ENCODE measurements at regions not wholly inside any gene's neighbourhood (a gene's known extent, or its start where the extent isn't known, plus 50 kb on each side); places are given as distances from the start of the nearest gene placed in this dataset.

DNA sequence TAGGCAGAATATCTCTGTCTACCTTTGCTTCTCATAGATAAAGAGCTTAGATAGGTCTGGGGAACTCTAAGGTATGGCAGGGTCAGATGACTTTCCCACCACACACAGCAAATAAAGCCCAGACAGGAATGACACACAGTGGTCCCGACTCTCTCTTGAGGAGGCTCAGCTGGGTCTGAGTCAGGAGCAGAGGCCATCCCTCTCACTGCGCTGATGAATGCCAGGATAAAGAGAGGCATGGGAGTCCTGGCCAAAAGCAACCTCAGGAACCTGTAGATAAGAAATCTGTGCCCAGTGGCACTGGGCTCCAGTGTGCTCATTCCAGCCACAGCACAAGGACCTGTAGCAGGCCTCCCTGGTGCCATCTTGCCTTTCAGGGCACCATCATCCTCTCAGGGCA, 129.4 kb upstream of the PARP11 start:
- Histone ChIP-seq H3K9ac (ENCODE audit: low read length in 2 of 2) (no peak overlapping the region), H3K36me3 (ENCODE audit: control insufficient read depth in 2 of 2, insufficient read depth in 2 of 2, low read length in 2 of 2) (no peaks in the 10 kb centered on the region), H3K27ac (ENCODE audit: low read length) (no peak overlapping the region)

GRCh38 chr12:4001841-4002240, 128.6 kb upstream of the PARP11 start:
- Histone ChIP-seq H3K36me3 (ENCODE audit: control insufficient read depth in 2 of 2, insufficient read depth in 2 of 2, low read length in 2 of 2) (no peaks in the 10 kb centered on the region), H3K4me1 (ENCODE audit: control insufficient read depth, insufficient read depth, low read length) (no peaks in the 10 kb centered on the region), H3K4me3 (ENCODE audit: low read length in 2 of 2) (no peak overlapping the region), H3K9me3 (ENCODE audit: control insufficient read depth in 2 of 2, low read length in 2 of 2) (no peaks in the 10 kb centered on the region), H3K27ac (ENCODE audit: low read length) (no peak overlapping the region), H3K27me3 (ENCODE audit: control insufficient read depth in 1 of 2, insufficient read depth in 2 of 2, low read length in 2 of 2) (no peaks in the 10 kb centered on the region), H3K9ac (ENCODE audit: low read length in 2 of 2) (no peak overlapping the region)

More for the DNA sequence above, 129.4 kb upstream of the PARP11 start:
- H3K4me3 ChIP-seq (ENCODE audit: low read length in 2 of 2): no peak overlapping the region
- no peaks in the 10 kb centered on the region for H3K9me3 ChIP-seq (ENCODE audit: control insufficient read depth in 2 of 2, low read length in 2 of 2)
- no peaks in the 10 kb centered on the region for H3K4me1 ChIP-seq (ENCODE audit: control insufficient read depth, insufficient read depth, low read length)
- H3K27me3 ChIP-seq (ENCODE audit: control insufficient read depth in 1 of 2, insufficient read depth in 2 of 2, low read length in 2 of 2): no peaks in the 10 kb centered on the region

DNA sequence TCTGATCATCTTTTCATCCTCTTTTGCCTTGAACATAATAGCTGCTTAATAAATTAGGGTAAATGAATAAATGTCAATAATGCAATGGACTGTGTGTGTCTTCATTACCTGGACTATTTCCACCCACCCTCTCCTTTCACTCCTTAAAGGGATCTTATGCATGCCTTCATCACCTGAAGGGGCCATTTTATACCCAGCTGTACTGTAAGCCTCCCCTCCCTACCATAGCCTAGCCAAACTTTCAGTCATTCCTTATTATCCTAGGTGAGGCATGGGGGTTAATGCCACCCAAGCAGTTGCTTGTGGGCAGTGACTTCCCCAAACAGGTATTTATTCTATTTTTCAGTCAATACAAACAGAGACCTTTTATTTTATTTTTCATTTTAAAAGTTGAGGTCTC, 127.8 kb upstream of the PARP11 start:
- H3K27me3 ChIP-seq (ENCODE audit: control insufficient read depth in 1 of 2, insufficient read depth in 2 of 2, low read length in 2 of 2): no peaks in the 10 kb centered on the region
- H3K36me3 ChIP-seq (ENCODE audit: control insufficient read depth in 2 of 2, insufficient read depth in 2 of 2, low read length in 2 of 2): no peaks in the 10 kb centered on the region
- no peaks in the 10 kb centered on the region for H3K4me1 ChIP-seq (ENCODE audit: control insufficient read depth, insufficient read depth, low read length)
- H3K4me3 ChIP-seq (ENCODE audit: low read length in 2 of 2): no peak overlapping the region
- H3K9ac ChIP-seq (ENCODE audit: low read length in 2 of 2): no peak overlapping the region
- no peak overlapping the region for H3K27ac ChIP-seq (ENCODE audit: low read length)
- H3K9me3 ChIP-seq (ENCODE audit: control insufficient read depth in 2 of 2, low read length in 2 of 2): no peaks in the 10 kb centered on the region

- Histone ChIP-seq H3K9me3 (ENCODE audit: control insufficient read depth in 2 of 2, low read length in 2 of 2) (no peaks in the 10 kb centered on the region), H3K9ac (ENCODE audit: low read length in 2 of 2) (no peak overlapping the region), H3K4me3 (ENCODE audit: low read length in 2 of 2) (no peak overlapping the region), H3K36me3 (ENCODE audit: control insufficient read depth in 2 of 2, insufficient read depth in 2 of 2, low read length in 2 of 2) (no peaks in the 10 kb centered on the region), H3K4me1 (ENCODE audit: control insufficient read depth, insufficient read depth, low read length) (no peaks in the 10 kb centered on the region), H3K27ac (ENCODE audit: low read length) (no peak overlapping the region), H3K27me3 (ENCODE audit: control insufficient read depth in 1 of 2, insufficient read depth in 2 of 2, low read length in 2 of 2) (no peaks in the 10 kb centered on the region)
Measured at GRCh38 chr12:3999904-4000303, 126.7 kb upstream of the PARP11 start.

DNA sequence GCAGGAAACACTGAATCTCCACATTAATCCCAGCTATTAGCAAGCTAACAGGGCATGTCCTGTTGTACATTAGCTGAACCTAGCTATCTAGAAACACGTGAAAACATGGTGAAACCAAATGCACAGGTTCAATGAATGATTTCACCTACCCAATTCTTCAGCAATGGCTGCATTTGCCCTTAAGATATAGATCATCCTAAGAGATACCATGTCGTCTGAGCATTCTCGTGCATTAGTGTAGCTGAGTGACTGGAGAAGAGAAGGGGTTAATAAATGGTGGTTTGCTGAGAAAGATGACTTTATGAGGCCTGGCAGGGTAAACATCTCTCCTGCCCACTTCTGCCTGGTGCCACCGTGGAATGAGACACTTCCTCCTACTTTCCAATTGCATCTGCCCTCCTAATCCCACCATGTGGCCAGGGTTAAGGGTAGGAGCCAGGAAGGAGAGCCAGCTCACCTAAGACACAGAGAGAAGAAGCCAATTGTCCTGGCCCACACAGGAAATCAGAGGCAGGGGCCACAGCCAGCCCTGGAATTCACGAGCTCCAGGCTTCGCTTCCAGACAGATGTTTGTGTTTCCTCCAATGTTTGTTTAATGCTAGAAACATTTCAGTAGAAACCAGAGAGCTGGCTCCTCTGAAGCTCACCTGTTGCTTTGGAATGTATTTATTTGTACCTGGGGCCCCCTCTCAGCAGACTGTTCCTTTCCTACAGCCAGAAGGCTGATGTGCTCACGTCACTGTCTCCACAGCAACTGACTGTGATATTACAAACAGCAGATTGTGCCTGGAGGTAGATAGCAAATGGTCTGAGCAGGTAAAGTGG, 126.0 kb upstream of the PARP11 start:
- Histone ChIP-seq H3K27ac (ENCODE audit: low read length) (no peak overlapping the region), H3K9me3 (ENCODE audit: control insufficient read depth in 2 of 2, low read length in 2 of 2) (no peaks in the 10 kb centered on the region), H3K36me3 (ENCODE audit: control insufficient read depth in 2 of 2, insufficient read depth in 2 of 2, low read length in 2 of 2) (no peaks in the 10 kb centered on the region), H3K4me3 (ENCODE audit: low read length in 2 of 2) (no peak overlapping the region), H3K27me3 (ENCODE audit: control insufficient read depth in 1 of 2, insufficient read depth in 2 of 2, low read length in 2 of 2) (no peaks in the 10 kb centered on the region), H3K4me1 (ENCODE audit: control insufficient read depth, insufficient read depth, low read length) (no peaks in the 10 kb centered on the region), H3K9ac (ENCODE audit: low read length in 2 of 2) (no peak overlapping the region)

- Histone ChIP-seq H3K27me3 (ENCODE audit: control insufficient read depth in 1 of 2, insufficient read depth in 2 of 2, low read length in 2 of 2) (no peaks in the 10 kb centered on the region), H3K9me3 (ENCODE audit: control insufficient read depth in 2 of 2, low read length in 2 of 2) (no peaks in the 10 kb centered on the region), H3K4me3 (ENCODE audit: low read length in 2 of 2) (no peak overlapping the region), H3K27ac (ENCODE audit: low read length) (no peak overlapping the region), H3K4me1 (ENCODE audit: control insufficient read depth, insufficient read depth, low read length) (no peaks in the 10 kb centered on the region), H3K36me3 (ENCODE audit: control insufficient read depth in 2 of 2, insufficient read depth in 2 of 2, low read length in 2 of 2) (no peaks in the 10 kb centered on the region), H3K9ac (ENCODE audit: low read length in 2 of 2) (no peak overlapping the region)
Measured at GRCh38 chr12:3998397-3998796, 125.2 kb upstream of the PARP11 start.

GRCh38 chr12:3996322-3996721, 123.1 kb upstream of the PARP11 start:
- H3K27me3 ChIP-seq (ENCODE audit: control insufficient read depth in 1 of 2, insufficient read depth in 2 of 2, low read length in 2 of 2): peaks cover 0 to 8% of the 10 kb centered on the region in 2 donors
- H3K9me3 ChIP-seq (ENCODE audit: control insufficient read depth in 2 of 2, low read length in 2 of 2): no peaks in the 10 kb centered on the region
- H3K27ac ChIP-seq (ENCODE audit: low read length): no peak overlapping the region
- no peak overlapping the region for H3K4me3 ChIP-seq (ENCODE audit: low read length in 2 of 2)
- H3K36me3 ChIP-seq (ENCODE audit: control insufficient read depth in 2 of 2, insufficient read depth in 2 of 2, low read length in 2 of 2): no peaks in the 10 kb centered on the region
- H3K4me1 ChIP-seq (ENCODE audit: control insufficient read depth, insufficient read depth, low read length): no peaks in the 10 kb centered on the region
- H3K9ac ChIP-seq (ENCODE audit: low read length in 2 of 2): no peak overlapping the region

- no peak overlapping the region for H3K9ac ChIP-seq (ENCODE audit: low read length in 2 of 2)
- no peaks in the 10 kb centered on the region for H3K9me3 ChIP-seq (ENCODE audit: control insufficient read depth in 2 of 2, low read length in 2 of 2)
- H3K27ac ChIP-seq (ENCODE audit: low read length): no peak overlapping the region
- H3K36me3 ChIP-seq (ENCODE audit: control insufficient read depth in 2 of 2, insufficient read depth in 2 of 2, low read length in 2 of 2): no peaks in the 10 kb centered on the region
- H3K4me3 ChIP-seq (ENCODE audit: low read length in 2 of 2): no peak overlapping the region
- H3K4me1 ChIP-seq (ENCODE audit: control insufficient read depth, insufficient read depth, low read length): no peaks in the 10 kb centered on the region
- H3K27me3 ChIP-seq (ENCODE audit: control insufficient read depth in 1 of 2, insufficient read depth in 2 of 2, low read length in 2 of 2): peaks cover 0 to 13% of the 10 kb centered on the region in 2 donors
Measured at GRCh38 chr12:3995306-3995705, 122.1 kb upstream of the PARP11 start.

DNA sequence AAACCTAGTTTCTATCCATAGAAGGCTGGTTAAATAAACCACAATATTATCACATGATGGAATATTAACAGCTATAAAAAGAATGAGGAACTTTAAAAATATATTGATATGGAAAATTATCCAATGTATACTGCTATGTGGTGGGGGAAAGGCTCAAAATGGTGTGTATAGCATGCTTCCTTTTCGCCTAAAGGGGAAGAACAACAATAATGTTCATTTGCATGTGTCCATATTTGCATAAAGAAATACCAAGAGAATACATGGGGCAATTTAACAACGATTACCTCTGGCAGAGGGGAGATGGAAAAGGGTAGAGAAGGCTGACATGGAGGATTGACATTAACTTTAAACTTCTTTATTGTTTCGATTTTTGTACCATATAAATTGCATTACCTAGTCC, 121.3 kb upstream of the PARP11 start:
- Histone ChIP-seq H3K4me1 (ENCODE audit: control insufficient read depth, insufficient read depth, low read length) (no peaks in the 10 kb centered on the region), H3K36me3 (ENCODE audit: control insufficient read depth in 2 of 2, insufficient read depth in 2 of 2, low read length in 2 of 2) (no peaks in the 10 kb centered on the region), H3K27me3 (ENCODE audit: control insufficient read depth in 1 of 2, insufficient read depth in 2 of 2, low read length in 2 of 2) (peaks cover 0 to 13% of the 10 kb centered on the region in 2 donors), H3K27ac (ENCODE audit: low read length) (no peak overlapping the region), H3K9me3 (ENCODE audit: control insufficient read depth in 2 of 2, low read length in 2 of 2) (no peaks in the 10 kb centered on the region), H3K4me3 (ENCODE audit: low read length in 2 of 2) (no peak overlapping the region), H3K9ac (ENCODE audit: low read length in 2 of 2) (no peak overlapping the region)

DNA sequence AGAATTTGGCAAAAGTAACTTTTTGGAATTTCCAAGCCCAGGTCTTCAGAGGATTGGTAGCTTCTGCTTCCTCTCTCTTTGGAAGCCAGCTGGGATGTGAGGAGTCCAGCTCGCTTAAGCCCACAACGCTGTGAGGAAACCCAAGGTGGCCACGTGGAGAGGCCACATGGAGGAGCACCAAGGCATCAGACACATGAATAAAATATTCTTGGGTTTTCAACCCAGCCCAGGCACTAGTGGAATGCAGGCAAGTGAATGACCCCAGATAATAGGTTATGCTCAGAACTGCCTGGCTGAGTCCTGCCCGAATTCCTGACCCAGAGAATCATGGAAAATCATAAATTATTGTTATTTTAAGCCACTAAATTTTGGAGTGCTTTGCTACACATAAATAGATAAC, 119.7 kb upstream of the PARP11 start:
- Histone ChIP-seq H3K27me3 (ENCODE audit: control insufficient read depth in 1 of 2, insufficient read depth in 2 of 2, low read length in 2 of 2) (peaks cover 0 to 16% of the 10 kb centered on the region in 2 donors), H3K9ac (ENCODE audit: low read length in 2 of 2) (no peak overlapping the region), H3K27ac (ENCODE audit: low read length) (no peak overlapping the region), H3K4me1 (ENCODE audit: control insufficient read depth, insufficient read depth, low read length) (no peaks in the 10 kb centered on the region), H3K9me3 (ENCODE audit: control insufficient read depth in 2 of 2, low read length in 2 of 2) (no peaks in the 10 kb centered on the region), H3K36me3 (ENCODE audit: control insufficient read depth in 2 of 2, insufficient read depth in 2 of 2, low read length in 2 of 2) (no peaks in the 10 kb centered on the region), H3K4me3 (ENCODE audit: low read length in 2 of 2) (no peak overlapping the region)

DNA sequence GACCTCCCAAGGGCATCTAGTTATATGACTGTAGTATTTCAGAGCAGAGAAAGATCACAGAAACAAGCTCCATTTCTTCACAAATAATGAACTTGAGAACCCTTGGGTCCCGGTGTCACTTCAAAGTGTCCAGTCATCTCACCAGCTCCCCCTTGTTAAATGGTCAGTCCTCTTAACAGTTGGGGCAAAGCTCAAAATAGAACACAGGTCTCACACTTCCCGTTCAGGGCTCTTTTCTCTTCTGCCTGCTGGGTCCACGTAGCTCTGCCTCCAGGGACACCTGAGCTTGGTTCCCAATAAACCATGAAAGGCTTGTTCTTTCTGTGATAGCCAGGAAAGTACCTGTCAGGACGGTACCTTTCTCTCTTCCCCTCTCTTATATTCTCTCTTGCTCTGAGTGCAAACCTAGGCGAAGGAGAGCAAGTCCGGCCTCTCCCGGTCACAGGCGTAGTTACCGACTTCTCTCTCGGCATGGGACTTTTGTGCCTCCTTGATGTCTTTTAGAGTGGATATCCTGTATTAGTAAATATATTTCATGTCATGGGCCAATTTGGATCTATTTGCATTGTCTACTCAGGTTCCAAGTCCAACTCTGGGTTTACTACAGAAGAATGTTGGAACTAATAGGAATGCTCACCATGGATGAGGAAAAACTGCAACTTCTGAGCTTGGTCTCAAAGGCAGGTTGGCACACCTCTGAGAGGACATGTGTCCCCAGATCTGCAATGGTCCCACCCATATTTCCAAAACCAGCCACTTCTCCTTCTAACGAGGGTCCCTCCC, 118.8 kb upstream of the PARP11 start:
- H3K27ac ChIP-seq (ENCODE audit: low read length): no peak overlapping the region
- no peak overlapping the region for H3K4me3 ChIP-seq (ENCODE audit: low read length in 2 of 2)
- no peaks in the 10 kb centered on the region for H3K4me1 ChIP-seq (ENCODE audit: control insufficient read depth, insufficient read depth, low read length)
- H3K27me3 ChIP-seq (ENCODE audit: control insufficient read depth in 1 of 2, insufficient read depth in 2 of 2, low read length in 2 of 2): peaks cover 0 to 16% of the 10 kb centered on the region in 2 donors
- no peaks in the 10 kb centered on the region for H3K9me3 ChIP-seq (ENCODE audit: control insufficient read depth in 2 of 2, low read length in 2 of 2)
- no peaks in the 10 kb centered on the region for H3K36me3 ChIP-seq (ENCODE audit: control insufficient read depth in 2 of 2, insufficient read depth in 2 of 2, low read length in 2 of 2)
- H3K9ac ChIP-seq (ENCODE audit: low read length in 2 of 2): no peak overlapping the region

All from stomach smooth muscle (tissue), 2 donors.